Neural cell (in vitro differentiated cells): ENCODE measurements at regions not wholly inside any gene's neighbourhood (a gene's known extent, or its start where the extent isn't known, plus 50 kb on each side); places are given as distances from the start of the nearest gene placed in this dataset.

Source experiments
- H2AFZ ChIP-seq: fragments of 200-600, 300-800 bp; sonication (generic), shearing (Covaris generic); 2 replicates; pipeline ENCODE4 v1.6.0; 2014; ENCODE audit warnings: low read depth, mild to moderate bottlenecking, antibody characterized with exemption, low read length, moderate library complexity
- H3F3A ChIP-seq: fragments of 200-600 bp; shearing (Covaris generic); 2 replicates; pipeline ENCODE4 v1.6.1; 2016; ENCODE audit warnings: mild to moderate bottlenecking, moderate library complexity, mixed read lengths, antibody characterized with exemption, low read length; ENCODE audit not compliant: insufficient read depth, poor library complexity, severe bottlenecking
- H3K27ac ChIP-seq: fragments of 200-600, 300-800 bp; sonication (generic), shearing (Covaris generic); 2 replicates; pipeline ENCODE4 v1.5.1; 2014; ENCODE audit warnings: mild to moderate bottlenecking, low read length, moderate library complexity
- H3K27me3 ChIP-seq: fragments of 300-800, 200-600 bp; sonication (generic), shearing (Covaris generic); 2 replicates; pipeline ENCODE4 v1.6.0; 2014; ENCODE audit warnings: mild to moderate bottlenecking, low read depth, low read length, moderate library complexity; ENCODE audit not compliant: insufficient read depth
- H3K36me3 ChIP-seq: fragments of 300-800, 200-600 bp; sonication (generic), shearing (Covaris generic); 2 replicates; pipeline ENCODE4 v1.5.1; 2014; ENCODE audit warnings: mild to moderate bottlenecking, antibody characterized with exemption, low read length, moderate library complexity; ENCODE audit not compliant: insufficient read depth
- H3K4me2 ChIP-seq: fragments of 300-800, 200-600 bp; sonication (generic), shearing (Covaris generic); 2 replicates; pipeline ENCODE4 v1.6.0; 2014; ENCODE audit warnings: mild to moderate bottlenecking, low read length
- H3K4me3 ChIP-seq: fragments of 300-800, 200-600 bp; sonication (generic), shearing (Covaris generic); 2 replicates; pipeline ENCODE4 v1.5.1; 2014; ENCODE audit warnings: mild to moderate bottlenecking, low read length, moderate library complexity
- H3K79me2 ChIP-seq: fragments of 200-600 bp; shearing (Covaris generic); replicated peaks from 2 replicates; pipeline ENCODE4 v1.6.0; 2014; ENCODE audit warnings: mild to moderate bottlenecking, low read length, moderate library complexity; ENCODE audit not compliant: insufficient read depth
- H3K9ac ChIP-seq: fragments of 300-800, 200-600 bp; sonication (generic), shearing (Covaris generic); 2 replicates; pipeline ENCODE4 v1.6.1; 2016; ENCODE audit warnings: mild to moderate bottlenecking, low read length, mixed read lengths
- H3K9me2 ChIP-seq: fragments of 200-600 bp; shearing (Covaris generic); 2 replicates; pipeline ENCODE4 v1.6.1; 2016; ENCODE audit warnings: mild to moderate bottlenecking, low read length, mixed read lengths; ENCODE audit not compliant: insufficient read depth
- H3K9me3 ChIP-seq: fragments of 200-600, 300-800 bp; sonication (generic), shearing (Covaris generic); 2 replicates; pipeline ENCODE4 v1.6.1; 2016; ENCODE audit warnings: mild to moderate bottlenecking, mixed run types, low read length, moderate library complexity, mixed read lengths
- H4K20me1 ChIP-seq: fragments of 200-600 bp; shearing (Covaris generic); 2 replicates; pipeline ENCODE4 v1.6.1; 2016; ENCODE audit warnings: mild to moderate bottlenecking, mixed run types; ENCODE audit not compliant: insufficient read depth
- CTCF ChIP-seq: fragments of 450-650 bp; IDR thresholded peaks from 2 replicates; pipeline ENCODE4 v1.5.1; 2014; ENCODE audit warnings: antibody characterized with exemption, mild to moderate bottlenecking, moderate library complexity; ENCODE audit not compliant: poor library complexity, severe bottlenecking
- EP300 ChIP-seq: fragments of 450-650 bp; conservative IDR thresholded peaks from 2 replicates; pipeline ENCODE4 v1.6.1; 2014; ENCODE audit warnings: antibody characterized with exemption, mild to moderate bottlenecking, moderate library complexity; ENCODE audit not compliant: poor library complexity, severe bottlenecking
- EZH2 ChIP-seq: fragments of 200-600, 300-800 bp; shearing (Covaris generic), sonication (generic); IDR thresholded peaks from 2 replicates; pipeline ENCODE4 v1.6.1; 2014; ENCODE audit warnings: antibody characterized with exemption, low read length, borderline replicate concordance, mild to moderate bottlenecking; ENCODE audit not compliant: insufficient read depth, poor library complexity, severe bottlenecking
- MXI1 ChIP-seq: fragments of 450-650 bp; conservative IDR thresholded peaks from 2 replicates; pipeline ENCODE4 v1.6.1; 2014; ENCODE audit warnings: antibody characterized with exemption, mild to moderate bottlenecking; ENCODE audit not compliant: poor library complexity, severe bottlenecking
- POLR2AphosphoS5 ChIP-seq: IDR thresholded peaks from 2 replicates; pipeline ENCODE4 v1.6.1; 2012
- RAD21 ChIP-seq: fragments of 450-650 bp; conservative IDR thresholded peaks from 2 replicates; pipeline ENCODE4 v1.6.1; 2014; ENCODE audit warnings: antibody characterized with exemption, mild to moderate bottlenecking, moderate library complexity
- REST ChIP-seq: IDR thresholded peaks from 2 replicates; pipeline ENCODE4 v1.6.1; 2012; ENCODE audit warnings: borderline replicate concordance
- SMC3 ChIP-seq: fragments of 450-650 bp; conservative IDR thresholded peaks from 2 replicates; pipeline ENCODE4 v1.6.1; 2014; ENCODE audit warnings: antibody characterized with exemption, mild to moderate bottlenecking, moderate library complexity; ENCODE audit not compliant: poor library complexity
- TAF1 ChIP-seq: IDR thresholded peaks from 2 replicates; pipeline ENCODE4 v1.6.1; 2012; ENCODE audit warnings: low read depth

GRCh38 chr15:58348095-58348812, 83.5 kb upstream of the LIPC start:
- Histone ChIP-seq H4K20me1 (no peaks in the 10 kb centered on the region), H3K4me3 (no peak overlapping the region), H3K9me3 (no peaks in the 10 kb centered on the region), H3K27ac (no peak overlapping the region), H3K27me3 (no peaks in the 10 kb centered on the region), H3F3A (no peaks in the 10 kb centered on the region), H3K79me2 (no peaks in the 10 kb centered on the region), H3K9ac (no peak overlapping the region), H3K36me3 (no peaks in the 10 kb centered on the region), H3K9me2 (no peaks in the 10 kb centered on the region), H3K4me2 (no peak overlapping the region), H2AFZ (no peak overlapping the region)
- TF ChIP-seq EZH2 (no peak), REST (no peak), EP300 (no peak), CTCF (no peak), RAD21 (no peak)

- no peak overlapping the region for H3K4me2 ChIP-seq
- H3K9me3 ChIP-seq: no peaks in the 10 kb centered on the region
- no peak overlapping the region for H3K9ac ChIP-seq
- H3K4me3 ChIP-seq: no peak overlapping the region
- H4K20me1 ChIP-seq: no peaks in the 10 kb centered on the region
- no peak overlapping the region for H2AFZ ChIP-seq
- no peaks in the 10 kb centered on the region for H3K27me3 ChIP-seq
- H3K36me3 ChIP-seq: no peaks in the 10 kb centered on the region
- no peaks in the 10 kb centered on the region for H3K79me2 ChIP-seq
- H3F3A ChIP-seq: no peaks in the 10 kb centered on the region
- no peaks in the 10 kb centered on the region for H3K9me2 ChIP-seq
- TF ChIP-seq SMC3: no peak
- TF ChIP-seq CTCF: no peak
- TF ChIP-seq EZH2: no peak
- TF ChIP-seq MXI1: no peak
- no peak for TF ChIP-seq TAF1
- TF ChIP-seq RAD21: no peak
- no peak for TF ChIP-seq REST
- no peak for TF ChIP-seq POLR2AphosphoS5
- TF ChIP-seq EP300: no peak
- H3K27ac ChIP-seq: no peak overlapping the region
Observed at GRCh38 chr15:58352026-58352929, 79.5 kb upstream of the LIPC start.
